Cardiac septum (tissue), 1 donor: ENCODE measurements at regions not wholly inside any gene's neighbourhood (a gene's known extent, or its start where the extent isn't known, plus 50 kb on each side); places are given as distances from the start of the nearest gene placed in this dataset.

Experiments used
- DNase-seq: peaks from one replicate; pipeline ENCODE4 v3.0.0-alpha.2; 2020; ENCODE audit warnings: low spot score
- intact Hi-C: fragments of 100-400 bp; cut with DNase I; formaldehyde crosslinking; loops from one replicate; pipeline ENCODE4 v1.14.0; 2022
- donor health status: DM: no; HTN: no; CAD: no.

DNA sequence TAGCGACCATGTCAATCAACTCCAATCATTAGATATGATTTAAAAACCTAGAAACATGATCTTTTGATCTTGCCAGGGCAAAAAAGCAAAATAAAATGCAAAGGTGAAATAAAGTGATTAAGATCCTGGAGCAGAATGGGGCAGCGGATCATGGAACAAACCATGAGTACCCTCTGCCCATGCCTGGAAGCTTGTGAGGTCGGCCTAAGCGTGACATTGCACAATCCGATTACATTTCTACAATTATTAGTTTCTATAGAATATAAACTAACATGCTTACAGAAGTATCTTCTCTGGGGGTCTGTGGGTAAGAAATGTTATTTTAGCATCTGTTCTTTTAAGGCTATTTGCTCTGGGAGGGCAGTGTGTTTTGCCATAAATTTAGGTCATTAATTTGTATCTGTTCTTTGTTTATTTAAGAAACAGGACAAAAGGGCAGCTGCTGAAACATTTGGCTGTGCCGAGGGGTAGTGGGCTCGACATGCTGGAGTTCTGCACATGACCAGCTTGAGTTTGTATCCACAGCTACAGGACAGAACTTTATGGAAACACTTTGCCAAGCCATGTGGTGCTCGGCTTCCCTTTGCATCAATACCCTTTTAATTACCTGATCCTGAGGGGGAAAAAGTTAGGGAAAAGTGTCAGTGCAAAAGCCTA is 55.9 kb downstream of the ZBTB18 start:
- intact Hi-C loops, result no loop called here
- no peak for DNase-seq

DNA sequence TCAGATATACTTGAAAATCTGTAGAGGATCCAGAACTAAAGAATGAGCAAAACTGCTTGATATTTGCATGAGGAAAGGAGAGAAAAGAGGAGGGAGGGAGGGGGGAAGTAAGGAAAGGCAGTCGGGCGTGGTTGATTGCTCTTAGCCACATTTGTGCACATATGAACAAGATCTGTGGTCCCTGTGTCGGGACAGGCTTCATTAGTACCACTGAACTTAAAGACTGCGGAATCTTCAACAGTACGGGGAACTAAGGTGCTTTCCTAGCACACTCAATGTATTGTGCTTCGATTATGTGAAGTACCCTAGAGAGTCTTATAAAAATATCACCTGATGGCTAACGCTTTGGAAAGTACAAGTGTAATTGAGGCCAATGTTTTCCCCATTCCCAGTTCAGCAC is 59.9 kb downstream of the ZBTB18 start:
- intact Hi-C loops, result no loop called here
- DNase-seq, result no peak

DNA sequence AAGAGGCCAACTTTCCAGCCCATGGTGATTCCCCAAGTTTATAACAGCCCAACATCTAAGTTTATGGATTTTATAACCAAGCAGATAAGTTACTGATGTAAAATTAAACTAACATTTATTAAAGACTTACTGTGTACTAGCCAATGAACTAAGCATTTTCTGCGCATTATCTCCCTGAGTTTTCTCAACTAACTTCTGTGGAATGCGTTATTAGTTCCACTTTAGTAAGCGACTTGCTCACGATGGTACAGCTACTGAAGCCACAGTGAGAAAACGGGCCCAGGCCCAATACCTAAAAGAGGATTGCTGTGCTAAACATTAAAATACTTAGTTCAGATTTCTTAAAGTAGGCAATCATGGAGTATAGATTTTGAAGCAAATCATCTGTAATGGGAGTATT is 61.0 kb downstream of the ZBTB18 start:
- DNase-seq, result no peak
- intact Hi-C loops, result no loop called here

DNA sequence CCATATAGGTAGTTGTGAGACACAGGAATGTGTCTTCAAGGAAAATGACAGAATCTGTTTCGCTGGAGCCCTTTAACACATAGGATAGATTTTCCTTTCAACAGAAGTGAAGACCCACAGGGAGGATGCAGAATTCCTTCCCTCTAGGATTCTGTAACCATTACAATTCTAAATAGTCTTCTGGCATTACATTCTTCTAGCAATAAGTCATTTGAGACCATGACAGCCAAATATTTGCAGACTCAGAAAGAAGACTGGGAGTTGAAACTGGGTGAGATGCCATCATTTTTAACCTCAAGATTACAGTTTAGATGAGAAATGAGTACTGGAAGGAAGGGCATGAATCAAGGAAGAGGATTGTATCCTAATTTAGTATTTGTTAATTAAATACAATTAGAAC is 61.6 kb downstream of the ZBTB18 start:
- no peak for DNase-seq
- intact Hi-C loops, result no loop called here

DNA sequence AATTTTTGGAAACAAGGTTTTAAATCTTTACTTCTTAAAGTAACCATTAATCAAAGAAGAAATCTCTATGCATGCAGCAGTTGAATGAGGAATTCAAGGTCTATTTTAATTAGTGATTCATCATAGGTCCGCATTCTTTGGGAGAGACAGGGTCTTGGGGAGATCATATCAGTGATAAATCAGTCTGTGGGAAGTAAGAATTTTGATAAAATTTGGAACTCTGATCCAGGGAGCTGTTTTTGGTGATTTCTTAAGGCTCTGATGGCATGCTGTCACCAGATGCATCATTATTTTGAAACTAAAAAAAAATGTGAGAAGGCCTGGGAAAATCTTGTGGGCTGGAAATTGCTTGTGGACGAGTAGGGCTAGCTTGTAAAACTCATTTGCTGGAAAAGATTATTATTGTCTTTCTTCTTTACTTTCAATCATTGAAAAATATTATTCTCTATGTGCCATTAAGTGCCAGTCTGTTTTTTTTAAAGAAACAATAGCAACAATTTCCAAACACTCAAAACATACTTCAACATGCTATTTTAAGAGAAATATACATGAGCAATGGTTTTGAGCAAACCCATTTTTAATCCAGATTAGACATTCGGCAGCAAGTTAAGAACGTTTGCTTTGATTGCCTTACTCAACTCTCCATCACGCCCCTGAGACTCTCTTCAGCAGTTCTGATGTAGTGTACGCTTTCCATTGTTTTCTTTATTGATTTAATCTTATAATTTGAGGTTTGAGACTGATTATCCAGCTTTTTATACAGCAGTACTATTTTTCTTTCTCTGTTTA is 62.6 kb downstream of the ZBTB18 start:
- DNase-seq, result no peak
- intact Hi-C loops, result no loop called here

DNA sequence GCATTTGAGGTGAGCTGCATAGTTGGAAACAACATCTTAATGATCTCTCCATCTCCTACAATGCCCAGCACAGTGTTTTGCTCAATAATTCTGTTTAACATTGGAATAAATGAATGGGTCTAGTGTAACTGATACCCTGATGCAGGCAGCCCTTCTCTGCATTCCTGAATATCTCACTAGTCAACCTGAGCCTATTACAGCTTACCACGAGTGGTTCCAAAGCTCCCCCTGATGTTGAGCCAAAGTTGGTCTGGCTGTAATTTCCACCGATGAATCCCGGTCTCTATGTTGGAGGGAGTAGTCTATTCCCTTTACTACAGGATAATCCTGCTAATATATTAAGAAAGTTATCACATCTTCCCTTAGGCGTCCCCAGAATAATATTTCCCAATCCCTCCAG is 63.8 kb downstream of the ZBTB18 start:
- intact Hi-C loops, result no loop called here
- DNase-seq, result no peak

DNA sequence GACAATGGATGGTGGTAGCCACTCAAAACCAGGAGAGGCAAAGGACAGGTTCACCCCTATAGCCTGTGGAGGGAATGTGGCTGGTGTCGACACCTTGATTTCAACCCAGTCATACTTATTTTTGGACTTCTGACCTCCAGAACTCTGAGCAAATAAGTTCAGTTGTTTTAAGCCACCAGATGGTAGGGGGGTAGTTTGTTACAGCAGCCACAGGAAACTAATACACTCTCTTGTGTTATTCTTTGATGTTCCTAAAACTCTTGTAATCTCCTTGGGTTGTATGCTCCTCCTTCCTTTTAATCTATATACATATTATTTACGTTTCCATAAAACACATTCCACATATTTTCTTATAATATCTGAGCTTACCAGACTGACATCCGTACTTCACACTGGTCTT is 65.9 kb downstream of the ZBTB18 start:
- intact Hi-C loops, result no loop called here
- DNase-seq, result no peak

DNA sequence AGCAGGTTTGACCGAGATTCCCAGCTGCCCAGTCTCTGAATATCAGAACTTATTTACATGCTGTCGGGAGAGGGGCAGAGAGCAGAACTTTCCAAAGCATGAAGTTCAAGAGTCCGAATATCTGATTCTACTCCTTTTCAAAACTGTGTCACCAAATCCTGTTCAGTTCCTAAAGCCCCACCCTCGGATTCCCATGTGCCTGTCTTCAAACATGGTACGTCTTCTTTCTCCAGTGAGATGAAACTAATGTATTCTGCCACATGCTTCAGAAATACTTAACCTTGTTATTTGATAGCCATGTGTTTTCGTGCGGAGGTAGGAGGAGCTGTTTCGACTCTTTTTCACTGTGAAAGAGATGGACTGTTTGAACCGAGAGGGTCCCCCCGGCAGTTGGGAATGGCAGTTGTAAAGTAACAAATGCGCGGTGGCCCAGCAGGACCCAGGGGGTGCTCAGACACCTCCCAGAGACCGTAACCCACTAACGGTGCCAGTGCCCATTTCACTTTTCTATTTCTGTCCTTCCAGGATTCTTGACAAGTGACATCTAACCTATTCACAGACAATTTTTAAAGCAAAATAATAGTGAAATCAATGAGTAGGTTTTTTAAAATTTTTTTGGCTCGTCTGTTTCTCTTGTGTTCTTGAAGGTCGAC is 67.2 kb downstream of the ZBTB18 start:
- DNase-seq, result no peak
- intact Hi-C loops, result no loop called here

DNA sequence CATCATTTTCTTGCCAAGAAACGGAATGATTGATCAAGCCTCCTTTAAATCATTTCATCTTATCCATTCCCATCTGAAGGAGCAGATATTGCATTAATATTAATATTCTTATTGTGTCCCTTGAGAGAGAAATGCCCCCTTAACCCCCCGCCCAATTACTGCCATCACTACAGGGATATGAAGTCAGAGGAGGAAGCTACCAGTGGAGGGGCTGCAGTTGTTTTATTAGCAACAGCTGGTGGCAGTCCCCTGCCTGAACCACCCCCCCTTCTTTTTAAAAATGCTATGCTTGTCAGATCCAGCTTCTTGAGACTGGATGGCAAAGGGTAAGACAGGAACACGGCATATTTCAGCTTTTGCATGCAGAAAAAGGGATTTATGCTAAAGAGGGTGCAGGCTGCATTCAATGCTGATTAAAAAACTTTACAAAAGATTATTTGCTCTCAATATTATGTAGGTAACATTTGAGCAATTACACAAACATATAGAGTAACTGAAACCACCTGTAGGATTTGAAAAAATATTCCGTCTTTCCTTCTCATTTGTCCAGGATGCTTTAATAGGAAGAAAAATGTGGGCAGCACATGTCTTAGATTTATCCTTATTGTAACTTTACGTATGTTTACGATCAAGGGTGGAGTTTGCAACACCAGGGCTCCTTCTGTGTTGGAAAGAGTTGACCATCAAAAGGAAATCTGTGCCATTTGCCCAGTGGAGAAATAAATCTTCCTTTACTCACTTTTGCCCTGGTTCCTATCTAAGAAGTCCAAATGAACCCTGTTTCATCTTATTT is 77.7 kb downstream of the ZBTB18 start:
- intact Hi-C loops, result no loop called here

DNA sequence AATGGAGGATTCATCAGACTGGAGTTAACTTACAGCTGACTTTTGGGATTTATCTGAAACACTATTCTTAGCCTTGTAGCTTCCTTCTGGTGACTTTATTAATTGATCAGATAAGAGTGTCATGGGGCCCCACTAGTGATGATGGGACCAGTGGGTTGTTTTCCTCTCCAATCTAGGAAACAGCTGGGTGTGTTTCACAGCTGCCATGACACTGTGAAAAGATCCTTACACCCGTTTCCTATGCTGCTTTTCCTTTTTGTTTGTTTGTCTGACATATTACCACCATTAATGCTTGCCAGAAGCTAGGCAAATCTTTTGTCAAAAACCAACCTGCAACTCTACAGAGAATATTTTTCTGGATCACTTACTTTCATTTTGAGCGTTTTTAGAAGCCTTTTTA is 86.2 kb downstream of the ZBTB18 start:
- DNase-seq, result no peak
- intact Hi-C loops, result no loop called here

More for the DNA sequence above, 77.7 kb downstream of the ZBTB18 start:
- DNase-seq, result no peak

DNA sequence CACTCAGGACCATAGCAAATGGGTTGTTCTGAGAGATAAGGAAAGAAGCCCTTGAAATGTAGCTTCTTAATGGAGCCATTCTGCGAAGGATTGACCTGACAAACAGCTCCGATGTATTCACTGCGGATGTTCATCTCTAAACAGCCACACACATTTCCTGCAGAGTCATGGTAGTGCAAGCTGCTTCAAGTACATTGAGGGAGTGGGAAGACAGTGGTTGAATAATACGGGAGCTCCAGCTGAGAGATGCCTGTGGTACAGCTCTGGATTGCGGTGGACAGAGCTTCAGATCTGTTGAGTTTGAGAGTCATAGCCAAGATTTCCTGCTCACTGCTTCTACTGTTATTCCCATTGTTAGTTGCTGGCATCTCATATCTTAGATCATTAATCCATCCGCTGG is 86.6 kb downstream of the ZBTB18 start:
- intact Hi-C loops, result no loop called here
- no peak for DNase-seq

DNA sequence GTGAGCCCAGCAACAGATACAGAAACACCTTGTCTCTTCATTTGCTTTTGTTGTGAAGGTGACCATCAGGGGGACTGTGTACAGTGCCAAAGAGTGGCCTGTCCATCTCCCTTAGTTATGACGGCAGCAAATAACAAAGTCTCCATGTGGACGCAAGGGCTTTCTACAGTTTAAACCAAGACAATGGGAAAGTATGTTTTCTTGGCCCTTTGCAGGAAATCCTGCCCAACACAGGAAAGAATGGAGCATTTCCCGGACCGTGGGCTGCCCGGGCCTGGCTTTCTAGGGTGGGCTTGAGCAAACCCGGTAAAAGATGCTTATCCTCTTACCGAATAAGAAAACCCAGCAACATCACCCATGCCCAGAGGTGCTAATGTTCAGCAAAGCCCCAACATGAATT is 87.3 kb downstream of the ZBTB18 start:
- intact Hi-C loops, result no loop called here
- DNase-seq, result no peak

DNA sequence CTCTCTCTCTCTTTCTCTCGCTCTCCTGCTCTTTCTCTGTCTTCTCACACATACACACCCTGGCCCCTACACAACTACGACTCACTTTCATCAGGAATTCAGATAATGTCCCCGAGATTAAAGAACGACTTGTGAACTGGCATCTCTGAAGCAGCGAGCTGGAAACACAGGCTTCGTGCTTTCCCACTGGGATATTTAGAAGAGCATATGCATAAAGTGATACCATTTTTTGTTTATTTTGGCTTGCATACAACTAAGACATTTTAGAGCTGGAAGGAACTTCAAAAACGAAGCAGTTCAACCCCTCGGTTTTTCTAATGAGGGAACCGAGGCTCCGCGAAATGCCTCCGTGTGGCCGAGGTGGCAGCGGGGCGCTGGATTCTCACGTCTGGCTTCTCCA is 88.6 kb downstream of the ZBTB18 start:
- intact Hi-C loops, result no loop called here
- no peak for DNase-seq

DNA sequence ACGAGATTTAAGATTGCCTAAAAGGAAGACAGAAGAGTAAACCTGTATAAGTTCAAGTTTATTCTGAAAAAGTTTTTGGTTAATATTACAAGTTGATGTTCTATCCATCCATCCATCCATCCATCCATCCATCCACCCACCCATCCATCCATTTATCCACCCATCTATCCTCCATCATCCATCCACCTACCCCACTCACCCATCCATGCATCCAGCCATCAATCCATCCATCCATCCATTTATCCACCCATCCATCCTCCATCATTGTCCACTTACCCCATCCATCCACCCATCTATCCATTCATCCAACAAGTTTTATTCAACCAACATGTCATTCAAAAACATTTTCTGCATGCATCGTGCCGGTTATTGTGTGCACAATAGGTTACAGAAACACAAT is 89.3 kb downstream of the ZBTB18 start:
- intact Hi-C loops, result no loop called here
- no peak for DNase-seq

DNA sequence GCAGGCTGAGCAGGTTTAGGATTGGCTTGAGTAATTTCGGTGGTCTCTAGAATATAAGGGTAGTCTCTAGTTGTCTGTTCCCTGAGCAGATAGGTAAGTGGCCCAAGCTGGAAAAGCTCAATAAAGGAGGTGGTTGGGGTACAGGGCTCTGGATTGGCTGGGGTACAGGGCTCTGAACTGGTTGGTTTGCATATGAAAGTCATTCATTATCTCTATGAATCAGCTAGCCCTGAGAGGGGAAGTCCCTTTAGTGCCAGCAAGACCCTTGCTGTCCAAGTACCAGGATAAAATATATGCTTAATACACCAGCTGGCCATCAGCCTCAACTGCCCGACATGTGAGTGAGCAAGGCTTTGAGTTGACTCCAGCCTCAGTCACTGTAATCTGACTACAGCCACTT is 93.0 kb downstream of the ZBTB18 start:
- intact Hi-C loops, result no loop called here
- DNase-seq, result no peak

DNA sequence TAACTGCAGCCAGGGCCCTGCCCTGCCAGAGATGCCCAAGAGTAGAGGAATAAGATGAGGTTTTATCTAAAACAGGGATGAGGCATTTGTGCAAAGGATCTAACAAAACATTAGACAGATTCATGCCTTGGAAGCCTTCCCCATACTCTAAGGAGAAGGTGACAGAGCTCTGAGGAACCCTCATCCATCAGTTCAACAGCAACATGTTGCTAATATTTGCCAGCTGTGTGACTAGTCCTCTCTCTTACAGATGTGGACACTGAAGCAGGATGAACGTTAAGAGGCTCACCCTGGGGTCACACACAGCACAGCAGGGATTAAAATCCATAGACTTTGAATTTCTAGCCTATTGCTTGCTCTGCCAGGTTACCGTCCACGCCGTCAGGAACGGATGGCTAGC is 99.0 kb downstream of the ZBTB18 start:
- DNase-seq, result no peak
- intact Hi-C loops, result no loop called here

DNA sequence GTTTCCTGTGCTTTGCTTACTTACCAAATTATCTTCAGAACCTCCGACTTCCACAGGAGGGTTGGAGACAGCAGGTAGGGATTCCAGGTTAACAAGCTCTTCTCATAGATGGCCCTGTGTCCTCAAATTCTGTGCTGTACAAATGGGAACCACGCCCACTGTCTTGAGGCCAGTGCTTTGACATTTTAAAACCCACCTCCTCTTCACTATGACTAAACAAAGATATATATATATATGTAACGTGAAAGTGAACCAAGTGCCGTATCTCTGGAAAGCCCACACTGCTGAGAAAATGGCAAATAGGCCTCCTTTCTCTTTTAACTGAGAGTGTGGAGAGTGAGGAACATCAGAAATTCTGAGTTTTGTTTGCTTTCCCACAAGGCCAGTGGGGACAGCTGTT is 99.6 kb downstream of the ZBTB18 start:
- no peak for DNase-seq
- intact Hi-C loops, result no loop called here

DNA sequence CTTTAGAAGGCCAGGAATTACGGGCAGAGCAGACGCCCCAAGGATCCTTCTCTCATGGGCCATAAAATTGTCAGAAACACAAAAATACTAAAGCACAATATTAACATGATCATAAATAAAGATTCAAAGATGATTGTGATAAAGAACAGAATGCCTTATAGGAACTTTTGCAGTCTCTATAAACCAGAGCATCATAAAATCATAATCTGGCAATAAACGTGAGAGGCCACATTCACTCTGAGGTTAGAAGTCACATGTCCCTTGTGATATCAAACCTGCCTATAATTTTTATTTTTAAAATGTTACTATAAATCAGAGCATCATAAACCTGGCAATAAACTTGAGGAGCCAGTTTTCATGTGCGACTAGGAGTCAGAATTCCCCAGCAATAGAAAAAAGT is 100.5 kb downstream of the ZBTB18 start:
- no peak for DNase-seq
- intact Hi-C loops, result no loop called here

DNA sequence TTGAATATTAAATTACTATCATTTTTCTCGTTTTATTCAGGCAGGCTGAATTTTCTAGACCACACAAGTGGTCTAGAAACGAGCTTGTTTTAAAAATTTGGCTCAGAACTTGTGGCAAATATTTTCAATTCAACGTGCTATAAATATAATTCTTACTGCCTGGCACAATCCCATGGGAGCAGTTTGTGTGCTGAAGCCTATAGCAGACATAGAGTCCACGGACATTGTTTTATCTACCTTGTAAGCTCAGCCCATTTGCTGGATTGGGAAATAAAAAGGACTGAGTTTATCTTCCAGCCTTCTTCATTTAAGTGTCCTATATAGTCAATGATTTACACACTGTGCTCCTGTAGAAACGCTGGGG is 103.4 kb downstream of the ZBTB18 start:
- no peak for DNase-seq
- intact Hi-C loops, result no loop called here

DNA sequence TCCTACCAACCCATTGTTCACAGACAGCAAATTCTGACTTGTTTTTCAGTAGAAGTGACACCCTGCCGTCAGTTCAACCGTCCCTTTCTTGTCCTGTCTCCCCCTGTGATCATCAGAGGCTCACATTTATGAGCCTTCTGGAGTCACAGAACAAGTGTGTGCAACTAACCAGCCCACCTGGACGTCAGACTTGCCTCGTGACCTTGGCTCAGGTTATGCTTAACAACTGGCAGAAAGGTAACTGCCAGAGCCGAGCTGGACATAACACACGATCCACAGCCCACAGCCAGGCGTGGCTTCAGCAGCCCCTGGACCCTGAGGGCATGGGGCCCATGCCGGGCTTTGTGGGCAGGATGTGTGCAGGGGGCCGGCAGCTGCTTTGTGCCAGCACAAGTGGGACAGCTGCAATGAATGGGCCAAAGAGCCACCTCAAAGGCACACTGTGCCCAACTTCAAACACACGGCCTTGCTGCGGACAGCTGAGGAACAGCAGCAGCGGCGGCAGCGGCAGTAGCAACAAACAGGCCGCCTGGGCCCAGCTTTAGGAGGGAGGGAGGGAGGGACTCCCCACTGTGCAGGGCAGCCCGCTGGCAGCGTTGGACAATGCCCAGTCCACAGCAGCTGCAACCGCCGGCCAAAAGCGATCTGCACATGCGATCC is 103.9 kb downstream of the ZBTB18 start:
- intact Hi-C loops, result no loop called here
- no peak for DNase-seq
